C4-2B (cell line): ENCODE measurements at regions not wholly inside any gene's neighbourhood (a gene's known extent, or its start where the extent isn't known, plus 50 kb on each side); places are given as distances from the start of the nearest gene placed in this dataset.

Experiments used
- ZFX ChIP-seq: fragments of 450-650 bp; IDR thresholded peaks from 2 replicates; pipeline ENCODE4 v1.6.1; 2017
- TF ChIP-seq, protein P1 (sequence below): fragments of 450-650 bp; conservative IDR thresholded peaks from 2 replicates; pipeline ENCODE4 v1.5.1; 2017; ENCODE audit warnings: mild to moderate bottlenecking

DNA sequence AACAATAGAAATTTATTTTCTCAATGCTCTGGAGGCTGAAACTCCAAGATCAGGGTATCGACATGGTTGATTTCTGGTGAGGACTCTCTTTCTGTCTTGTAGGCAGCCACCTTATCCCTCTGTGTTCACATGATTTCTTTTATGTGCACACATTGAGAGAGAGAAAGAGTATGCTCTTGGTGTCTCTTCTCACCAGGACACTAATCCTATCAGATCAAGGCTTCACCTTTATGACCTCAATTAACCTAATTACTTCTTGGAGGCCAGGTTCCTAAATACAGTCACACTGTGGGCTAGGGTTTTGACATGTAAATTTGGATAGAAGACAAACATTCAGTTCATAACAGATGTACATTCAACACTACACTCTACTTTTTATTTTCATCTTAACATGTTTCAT, 1094.2 kb upstream of the ADGRL2 start:
- TF ChIP-seq, protein P1, sequence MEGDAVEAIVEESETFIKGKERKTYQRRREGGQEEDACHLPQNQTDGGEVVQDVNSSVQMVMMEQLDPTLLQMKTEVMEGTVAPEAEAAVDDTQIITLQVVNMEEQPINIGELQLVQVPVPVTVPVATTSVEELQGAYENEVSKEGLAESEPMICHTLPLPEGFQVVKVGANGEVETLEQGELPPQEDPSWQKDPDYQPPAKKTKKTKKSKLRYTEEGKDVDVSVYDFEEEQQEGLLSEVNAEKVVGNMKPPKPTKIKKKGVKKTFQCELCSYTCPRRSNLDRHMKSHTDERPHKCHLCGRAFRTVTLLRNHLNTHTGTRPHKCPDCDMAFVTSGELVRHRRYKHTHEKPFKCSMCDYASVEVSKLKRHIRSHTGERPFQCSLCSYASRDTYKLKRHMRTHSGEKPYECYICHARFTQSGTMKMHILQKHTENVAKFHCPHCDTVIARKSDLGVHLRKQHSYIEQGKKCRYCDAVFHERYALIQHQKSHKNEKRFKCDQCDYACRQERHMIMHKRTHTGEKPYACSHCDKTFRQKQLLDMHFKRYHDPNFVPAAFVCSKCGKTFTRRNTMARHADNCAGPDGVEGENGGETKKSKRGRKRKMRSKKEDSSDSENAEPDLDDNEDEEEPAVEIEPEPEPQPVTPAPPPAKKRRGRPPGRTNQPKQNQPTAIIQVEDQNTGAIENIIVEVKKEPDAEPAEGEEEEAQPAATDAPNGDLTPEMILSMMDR, result no peak
- TF ChIP-seq ZFX, result no peak
